ENCODE measurements at regions not wholly inside any gene's neighbourhood (a gene's known extent, or its start where the extent isn't known, plus 50 kb on each side); places are given as distances from the start of the nearest gene placed in this dataset.

DNA sequence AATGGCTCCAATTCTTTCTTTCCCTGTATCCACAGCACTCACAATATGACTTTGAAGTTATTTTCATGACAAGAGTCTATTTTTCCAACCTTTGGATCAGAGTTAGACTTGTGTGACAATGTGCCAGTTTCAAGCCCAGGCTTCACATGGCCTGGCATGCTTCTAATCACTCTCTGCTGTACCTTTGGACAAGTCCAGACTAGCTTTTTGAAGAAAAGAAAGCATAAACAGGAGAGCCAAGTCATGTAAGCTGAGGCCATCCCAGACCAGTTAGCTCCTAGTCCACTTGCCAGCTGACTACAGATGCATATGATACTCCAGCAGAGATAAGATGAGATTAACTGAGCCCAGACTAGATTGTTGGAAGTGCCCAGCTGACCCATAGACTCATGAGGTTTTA is 513.6 kb upstream of the C9orf72 start:
- DNase-seq (ENCODE audit: low read depth, low spot score), result no peak
- no peak overlapping the region for H3K4me3 ChIP-seq (ENCODE audit: low read depth in 2 of 2, low read length in 2 of 2)
- in situ Hi-C loops (cut with HindIII; ENCODE audit: low pct_unique_long_range_greater_than_20kb, low sequenced_read_pairs) (no loop called here), intact Hi-C loops (cut with micrococcal nuclease; ENCODE audit: unreplicated experiment) (no loop called here)
- no peaks in the 10 kb centered on the region for H3K27me3 ChIP-seq (ENCODE audit: control insufficient read depth, insufficient read depth, low read length)
- no peaks in the 10 kb centered on the region for H3K4me1 ChIP-seq (ENCODE audit: control insufficient read depth, insufficient read depth, low read length)
- CTCF ChIA-PET, result no interaction called here
- no peak overlapping the region for H3K27ac ChIP-seq (ENCODE audit: low read length)
- no peak for ATAC-seq
- H3K9me3 ChIP-seq (ENCODE audit: control insufficient read depth, insufficient read depth, low read depth, low read length), result no peaks in the 10 kb centered on the region
- POLR2A ChIA-PET, result no interaction called here
- H3K36me3 ChIP-seq (ENCODE audit: control insufficient read depth, insufficient read depth, low read length), result no peaks in the 10 kb centered on the region
- TF ChIP-seq, protein P1, sequence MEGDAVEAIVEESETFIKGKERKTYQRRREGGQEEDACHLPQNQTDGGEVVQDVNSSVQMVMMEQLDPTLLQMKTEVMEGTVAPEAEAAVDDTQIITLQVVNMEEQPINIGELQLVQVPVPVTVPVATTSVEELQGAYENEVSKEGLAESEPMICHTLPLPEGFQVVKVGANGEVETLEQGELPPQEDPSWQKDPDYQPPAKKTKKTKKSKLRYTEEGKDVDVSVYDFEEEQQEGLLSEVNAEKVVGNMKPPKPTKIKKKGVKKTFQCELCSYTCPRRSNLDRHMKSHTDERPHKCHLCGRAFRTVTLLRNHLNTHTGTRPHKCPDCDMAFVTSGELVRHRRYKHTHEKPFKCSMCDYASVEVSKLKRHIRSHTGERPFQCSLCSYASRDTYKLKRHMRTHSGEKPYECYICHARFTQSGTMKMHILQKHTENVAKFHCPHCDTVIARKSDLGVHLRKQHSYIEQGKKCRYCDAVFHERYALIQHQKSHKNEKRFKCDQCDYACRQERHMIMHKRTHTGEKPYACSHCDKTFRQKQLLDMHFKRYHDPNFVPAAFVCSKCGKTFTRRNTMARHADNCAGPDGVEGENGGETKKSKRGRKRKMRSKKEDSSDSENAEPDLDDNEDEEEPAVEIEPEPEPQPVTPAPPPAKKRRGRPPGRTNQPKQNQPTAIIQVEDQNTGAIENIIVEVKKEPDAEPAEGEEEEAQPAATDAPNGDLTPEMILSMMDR (IDR thresholded peaks at IDR 0.05), result no peak
- no peak for TF ChIP-seq SIN3A (IDR thresholded peaks at IDR 0.05; ENCODE audit: borderline replicate concordance, insufficient read depth, low read depth, low read length)
- TF ChIP-seq POLR2AphosphoS5 (IDR thresholded peaks at IDR 0.05; ENCODE audit: low read depth, low read length), result no peak
- TF ChIP-seq, protein P2, sequence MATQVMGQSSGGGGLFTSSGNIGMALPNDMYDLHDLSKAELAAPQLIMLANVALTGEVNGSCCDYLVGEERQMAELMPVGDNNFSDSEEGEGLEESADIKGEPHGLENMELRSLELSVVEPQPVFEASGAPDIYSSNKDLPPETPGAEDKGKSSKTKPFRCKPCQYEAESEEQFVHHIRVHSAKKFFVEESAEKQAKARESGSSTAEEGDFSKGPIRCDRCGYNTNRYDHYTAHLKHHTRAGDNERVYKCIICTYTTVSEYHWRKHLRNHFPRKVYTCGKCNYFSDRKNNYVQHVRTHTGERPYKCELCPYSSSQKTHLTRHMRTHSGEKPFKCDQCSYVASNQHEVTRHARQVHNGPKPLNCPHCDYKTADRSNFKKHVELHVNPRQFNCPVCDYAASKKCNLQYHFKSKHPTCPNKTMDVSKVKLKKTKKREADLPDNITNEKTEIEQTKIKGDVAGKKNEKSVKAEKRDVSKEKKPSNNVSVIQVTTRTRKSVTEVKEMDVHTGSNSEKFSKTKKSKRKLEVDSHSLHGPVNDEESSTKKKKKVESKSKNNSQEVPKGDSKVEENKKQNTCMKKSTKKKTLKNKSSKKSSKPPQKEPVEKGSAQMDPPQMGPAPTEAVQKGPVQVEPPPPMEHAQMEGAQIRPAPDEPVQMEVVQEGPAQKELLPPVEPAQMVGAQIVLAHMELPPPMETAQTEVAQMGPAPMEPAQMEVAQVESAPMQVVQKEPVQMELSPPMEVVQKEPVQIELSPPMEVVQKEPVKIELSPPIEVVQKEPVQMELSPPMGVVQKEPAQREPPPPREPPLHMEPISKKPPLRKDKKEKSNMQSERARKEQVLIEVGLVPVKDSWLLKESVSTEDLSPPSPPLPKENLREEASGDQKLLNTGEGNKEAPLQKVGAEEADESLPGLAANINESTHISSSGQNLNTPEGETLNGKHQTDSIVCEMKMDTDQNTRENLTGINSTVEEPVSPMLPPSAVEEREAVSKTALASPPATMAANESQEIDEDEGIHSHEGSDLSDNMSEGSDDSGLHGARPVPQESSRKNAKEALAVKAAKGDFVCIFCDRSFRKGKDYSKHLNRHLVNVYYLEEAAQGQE (IDR thresholded peaks at IDR 0.05; ENCODE audit: insufficient read depth in 1 of 2, low read depth in 2 of 2, low read length in 1 of 2), result no peak
- TF ChIP-seq TCF7L2 (IDR thresholded peaks at IDR 0.05; ENCODE audit: low read depth, low read length), result no peak
- BruUV-seq (replicated peaks), result no TSS peak

DNA sequence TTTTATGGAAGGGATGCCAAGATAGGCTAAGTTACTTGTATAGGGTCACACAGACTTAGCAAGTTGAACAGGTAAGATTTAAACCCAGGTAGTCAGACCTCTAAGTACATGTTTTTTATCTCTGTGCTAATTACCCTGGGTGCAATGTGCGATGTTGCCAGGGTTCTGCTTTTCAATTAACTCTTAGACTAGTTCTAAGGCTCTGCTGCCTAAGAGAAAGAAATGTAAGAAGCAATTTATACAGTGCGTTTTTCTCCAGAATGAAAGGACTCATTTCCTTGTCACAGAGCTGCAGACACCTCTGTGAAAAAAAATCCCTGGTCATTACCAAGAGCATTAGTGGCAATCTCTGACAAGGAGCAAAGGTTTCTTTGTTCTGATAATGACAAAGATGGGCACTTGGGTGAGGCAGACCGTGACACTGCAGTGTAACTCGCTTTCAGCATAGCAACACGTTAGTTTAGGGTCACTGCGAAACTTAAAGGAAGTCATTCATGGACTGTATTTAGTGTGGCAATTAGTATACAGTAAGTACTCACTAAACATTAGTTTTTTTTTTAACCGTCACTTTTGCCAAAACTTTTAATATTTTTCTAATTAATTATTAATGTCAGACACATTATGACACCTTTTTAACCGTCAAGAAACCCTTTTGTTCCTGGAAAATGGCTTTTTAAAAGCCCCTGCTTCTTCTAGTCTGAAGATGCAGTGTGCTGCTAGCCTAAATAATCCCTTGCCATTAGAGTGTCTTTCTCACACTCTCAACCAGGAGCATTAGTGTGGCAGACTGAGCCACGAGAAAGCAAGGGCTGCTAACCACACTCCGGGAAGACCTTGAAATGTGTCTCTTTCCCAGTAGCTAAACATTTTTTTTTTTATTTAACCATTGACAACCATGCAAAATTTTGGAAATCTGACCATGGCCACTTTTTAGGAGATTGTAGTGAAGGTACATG is 520.0 kb upstream of the C9orf72 start:
- in situ Hi-C loops (cut with HindIII; ENCODE audit: low pct_unique_long_range_greater_than_20kb, low sequenced_read_pairs) (no loop called here), intact Hi-C loops (cut with micrococcal nuclease; ENCODE audit: unreplicated experiment) (no loop called here)
- ChIA-PET POLR2A (no interaction called here), CTCF (no interaction called here)
- H3K4me3 ChIP-seq (ENCODE audit: low read depth in 2 of 2, low read length in 2 of 2), result no peak overlapping the region
- H3K9me3 ChIP-seq (ENCODE audit: control insufficient read depth, insufficient read depth, low read depth, low read length), result no peaks in the 10 kb centered on the region
- BruUV-seq (replicated peaks), result no TSS peak
- H3K4me1 ChIP-seq (ENCODE audit: control insufficient read depth, insufficient read depth, low read length), result no peaks in the 10 kb centered on the region
- ATAC-seq, result no peak
- no peak for DNase-seq (ENCODE audit: low read depth, low spot score)
- no peak overlapping the region for H3K27ac ChIP-seq (ENCODE audit: low read length)
- no peaks in the 10 kb centered on the region for H3K27me3 ChIP-seq (ENCODE audit: control insufficient read depth, insufficient read depth, low read length)
- no peaks in the 10 kb centered on the region for H3K36me3 ChIP-seq (ENCODE audit: control insufficient read depth, insufficient read depth, low read length)
- no peak for TF ChIP-seq SIN3A (IDR thresholded peaks at IDR 0.05; ENCODE audit: borderline replicate concordance, insufficient read depth, low read depth, low read length)
- TF ChIP-seq, protein P1 (IDR thresholded peaks at IDR 0.05), result no peak
- TF ChIP-seq TCF7L2 (IDR thresholded peaks at IDR 0.05; ENCODE audit: low read depth, low read length), result no peak
- TF ChIP-seq, protein P2 (IDR thresholded peaks at IDR 0.05; ENCODE audit: insufficient read depth in 1 of 2, low read depth in 2 of 2, low read length in 1 of 2), result no peak
- TF ChIP-seq POLR2AphosphoS5 (IDR thresholded peaks at IDR 0.05; ENCODE audit: low read depth, low read length), result no peak
